Fibroblast of lung (primary cell): ENCODE measurements at regions not wholly inside any gene's neighbourhood (a gene's known extent, or its start where the extent isn't known, plus 50 kb on each side); places are given as distances from the start of the nearest gene placed in this dataset.

Experiments
- DNase-seq, 2 donors: peaks; one replicate each; pipeline versions ENCODE4 v3.0.0 to v3.0.0-alpha.2; 2010; ENCODE audit warnings: low read depth in 2 of 2
- H2AFZ ChIP-seq: 2 replicates; pipeline ENCODE4 v1.5.1; 2012; ENCODE audit warnings: low read length, control low read depth, inconsistent platforms
- H3K27ac ChIP-seq: 2 replicates; pipeline ENCODE4 v1.5.1; 2011; ENCODE audit warnings: low read length, control low read depth; ENCODE audit not compliant: insufficient read depth
- H3K27me3 ChIP-seq: 2 replicates; pipeline ENCODE4 v1.5.1; 2011; ENCODE audit warnings: mild to moderate bottlenecking, low read length; ENCODE audit not compliant: control insufficient read depth, insufficient read depth
- H3K36me3 ChIP-seq: 2 replicates; pipeline ENCODE4 v1.5.1; 2011; ENCODE audit warnings: low read length; ENCODE audit not compliant: control insufficient read depth, insufficient read depth
- H3K4me1 ChIP-seq: 2 replicates; pipeline ENCODE4 v1.5.1; 2011; ENCODE audit warnings: low read length; ENCODE audit not compliant: control insufficient read depth, insufficient read depth; ENCODE audit errors: extremely low read depth
- H3K4me2 ChIP-seq: 2 replicates; pipeline ENCODE4 v1.5.1; 2011; ENCODE audit warnings: low read length, control low read depth; ENCODE audit not compliant: insufficient read depth; ENCODE audit errors: extremely low read depth
- H3K4me3 ChIP-seq, 4 experiments: fragments of 200-600 bp in 1 of 4; sonication (generic) in 1 of 4; replicated peaks in 1 of 4; 2 replicates each; pipeline ENCODE4 v1.5.1; 2011 to 2016; ENCODE audit warnings: low read length in 4 of 4, low read depth in 3 of 4, mild to moderate bottlenecking in 3 of 4, control low read depth in 2 of 4, inconsistent platforms in 1 of 4, mixed read lengths in 1 of 4; ENCODE audit not compliant: insufficient read depth in 1 of 4; ENCODE audit errors: control extremely low read depth in 1 of 4
- H3K79me2 ChIP-seq: 2 replicates; pipeline ENCODE4 v1.5.1; 2012; ENCODE audit warnings: mild to moderate bottlenecking, low read length, inconsistent platforms; ENCODE audit not compliant: control insufficient read depth, insufficient read depth
- H3K9ac ChIP-seq: 2 replicates; pipeline ENCODE4 v1.5.1; 2011; ENCODE audit warnings: mild to moderate bottlenecking, low read length, control low read depth; ENCODE audit not compliant: insufficient read depth
- H3K9me3 ChIP-seq: 2 replicates; pipeline ENCODE4 v1.5.1; 2012; ENCODE audit warnings: low read depth, low read length; ENCODE audit not compliant: control insufficient read depth, insufficient read depth
- H4K20me1 ChIP-seq: 2 replicates; pipeline ENCODE4 v1.5.1; 2011; ENCODE audit warnings: low read length; ENCODE audit not compliant: control insufficient read depth, insufficient read depth; ENCODE audit errors: extremely low read depth
- CTCF ChIP-seq, 2 donors: IDR thresholded peaks in 1 of 2; conservative IDR thresholded peaks in 1 of 2; 1 replicate in 1 of 2; 2 replicates in 1 of 2; pipeline ENCODE4 v1.5.1; 2011 to 2012; ENCODE audit warnings: low read length in 2 of 2, control low read depth in 1 of 2, inconsistent platforms in 1 of 2, low read depth in 1 of 2, mild to moderate bottlenecking in 1 of 2
- EZH2 ChIP-seq: IDR thresholded peaks from 2 replicates; pipeline ENCODE4 v1.5.1; 2012; ENCODE audit warnings: low read length, control low read depth, mild to moderate bottlenecking; ENCODE audit errors: missing control alignments

- H2AFZ ChIP-seq: no peak overlapping the region
- TF ChIP-seq CTCF (conservative IDR thresholded peaks at IDR 0.05 in 1 of 2, IDR thresholded peaks at IDR 0.05 in 1 of 2; ENCODE audit: low read depth in 1 of 2, low read length in 2 of 2): no peak
- TF ChIP-seq EZH2: no peak
- no peaks in the 10 kb centered on the region for H4K20me1 ChIP-seq
- no peak overlapping the region for H3K9ac ChIP-seq
- no peaks in the 10 kb centered on the region for H3K36me3 ChIP-seq
- DNase-seq: no peak
- no peaks in the 10 kb centered on the region for H3K9me3 ChIP-seq
- H3K27ac ChIP-seq: no peak overlapping the region
- no peaks in the 10 kb centered on the region for H3K79me2 ChIP-seq
- no peaks in the 10 kb centered on the region for H3K4me1 ChIP-seq
- H3K4me3 ChIP-seq: no peak overlapping the region
- H3K27me3 ChIP-seq: no peaks in the 10 kb centered on the region
- H3K4me2 ChIP-seq: no peak overlapping the region
These were observed 89.7 kb downstream of the POLR1F start for GRCh38 chr7:19619122-19619521.

GRCh38 chr7:19617901-19618300, 90.9 kb downstream of the POLR1F start:
- no peak overlapping the region for H3K27ac ChIP-seq
- no peaks in the 10 kb centered on the region for H3K4me1 ChIP-seq
- no peaks in the 10 kb centered on the region for H3K27me3 ChIP-seq
- no peak overlapping the region for H2AFZ ChIP-seq
- H3K79me2 ChIP-seq: no peaks in the 10 kb centered on the region
- no peaks in the 10 kb centered on the region for H4K20me1 ChIP-seq
- TF ChIP-seq EZH2: no peak
- no peak for TF ChIP-seq CTCF (conservative IDR thresholded peaks at IDR 0.05 in 1 of 2, IDR thresholded peaks at IDR 0.05 in 1 of 2; ENCODE audit: low read depth in 1 of 2, low read length in 2 of 2)
- no peak overlapping the region for H3K4me2 ChIP-seq
- H3K9me3 ChIP-seq: no peaks in the 10 kb centered on the region
- no peak overlapping the region for H3K4me3 ChIP-seq
- no peak overlapping the region for H3K9ac ChIP-seq
- no peaks in the 10 kb centered on the region for H3K36me3 ChIP-seq
- no peak for DNase-seq

GRCh38 chr7:19610194-19610943, 98.5 kb downstream of the POLR1F start:
- DNase-seq: no peak
- Histone ChIP-seq H3K9me3 (no peaks in the 10 kb centered on the region), H2AFZ (no peak overlapping the region), H3K36me3 (no peaks in the 10 kb centered on the region), H3K27ac (no peak overlapping the region), H3K4me3 (no peak overlapping the region), H3K4me1 (no peaks in the 10 kb centered on the region), H3K79me2 (no peaks in the 10 kb centered on the region), H3K27me3 (no peaks in the 10 kb centered on the region), H3K9ac (no peak overlapping the region), H4K20me1 (no peaks in the 10 kb centered on the region), H3K4me2 (no peak overlapping the region)
- TF ChIP-seq CTCF (conservative IDR thresholded peaks at IDR 0.05 in 1 of 2, IDR thresholded peaks at IDR 0.05 in 1 of 2; ENCODE audit: low read depth in 1 of 2, low read length in 2 of 2) (no peak), EZH2 (no peak)
